HCT116 (cell line): ENCODE measurements at regions not wholly inside any gene's neighbourhood (a gene's known extent, or its start where the extent isn't known, plus 50 kb on each side); places are given as distances from the start of the nearest gene placed in this dataset.

ENCODE experiments used
- JUND ChIP-seq: IDR thresholded peaks from 2 replicates; pipeline ENCODE4 v1.6.1; 2012
- SRF ChIP-seq: IDR thresholded peaks from 2 replicates; pipeline ENCODE4 v1.6.1; 2012; ENCODE audit warnings: low read depth
- ZNF274 ChIP-seq: fragments of 200-500 bp; sonication (Bioruptor generic); IDR thresholded peaks from 2 replicates; pipeline ENCODE4 v1.6.1; 2014; ENCODE audit warnings: mild to moderate bottlenecking, low read depth, low read length, inconsistent platforms
- TF ChIP-seq, protein P1 (sequence below), 3 experiments: fragments of 200-600 bp in 1 of 3; sonication (generic) in 1 of 3; IDR thresholded peaks in 2 of 3; conservative IDR thresholded peaks in 1 of 3; 2 replicates each; pipeline ENCODE4 v1.5.1; 2012 to 2017; ENCODE audit warnings: low read depth in 2 of 3, low read length in 2 of 3, antibody characterized with exemption in 1 of 3, borderline replicate concordance in 1 of 3, control low read depth in 1 of 3, mild to moderate bottlenecking in 1 of 3, mixed read lengths in 1 of 3, mixed run types in 1 of 3, moderate library complexity in 1 of 3; ENCODE audit not compliant: insufficient read depth in 1 of 3

DNA sequence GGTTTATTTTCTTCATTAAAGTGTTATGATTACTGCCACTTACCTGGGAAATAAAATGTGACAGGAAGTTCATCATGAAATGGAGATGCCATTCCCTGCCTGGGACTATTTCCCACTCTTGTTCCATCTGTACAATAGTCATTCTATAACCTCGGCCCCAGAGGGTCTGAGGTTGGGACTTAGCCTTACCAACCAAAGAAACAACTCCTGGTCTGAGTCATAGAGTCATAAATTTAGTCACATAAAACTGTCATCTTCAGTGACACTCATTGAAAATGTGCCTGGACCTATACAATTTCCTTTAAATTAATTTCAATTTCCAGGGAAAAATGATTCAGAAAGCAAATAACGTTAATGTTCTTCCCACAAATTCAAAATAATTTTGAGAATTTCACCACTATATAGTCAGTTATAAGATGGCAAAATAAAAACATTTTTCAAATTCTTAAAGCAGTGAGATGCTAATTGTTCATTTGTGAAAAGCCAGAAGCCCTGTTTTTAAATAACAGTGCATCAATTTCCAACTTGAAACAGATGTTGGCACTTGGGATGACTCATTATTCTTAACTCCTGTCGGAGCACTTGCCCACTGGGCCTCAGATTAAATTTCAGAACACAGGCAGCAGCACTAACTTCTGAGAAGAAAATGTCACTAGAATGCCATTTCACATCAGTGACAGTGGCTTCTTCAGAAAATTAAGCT is 201.2 kb upstream of the SMLR1 start:
- TF ChIP-seq SRF: peak; percentile 5; the same call in 1 of the 2 replicates
- peak; percentile 64 for TF ChIP-seq JUND
- TF ChIP-seq ZNF274: no peak
- TF ChIP-seq, protein P1, sequence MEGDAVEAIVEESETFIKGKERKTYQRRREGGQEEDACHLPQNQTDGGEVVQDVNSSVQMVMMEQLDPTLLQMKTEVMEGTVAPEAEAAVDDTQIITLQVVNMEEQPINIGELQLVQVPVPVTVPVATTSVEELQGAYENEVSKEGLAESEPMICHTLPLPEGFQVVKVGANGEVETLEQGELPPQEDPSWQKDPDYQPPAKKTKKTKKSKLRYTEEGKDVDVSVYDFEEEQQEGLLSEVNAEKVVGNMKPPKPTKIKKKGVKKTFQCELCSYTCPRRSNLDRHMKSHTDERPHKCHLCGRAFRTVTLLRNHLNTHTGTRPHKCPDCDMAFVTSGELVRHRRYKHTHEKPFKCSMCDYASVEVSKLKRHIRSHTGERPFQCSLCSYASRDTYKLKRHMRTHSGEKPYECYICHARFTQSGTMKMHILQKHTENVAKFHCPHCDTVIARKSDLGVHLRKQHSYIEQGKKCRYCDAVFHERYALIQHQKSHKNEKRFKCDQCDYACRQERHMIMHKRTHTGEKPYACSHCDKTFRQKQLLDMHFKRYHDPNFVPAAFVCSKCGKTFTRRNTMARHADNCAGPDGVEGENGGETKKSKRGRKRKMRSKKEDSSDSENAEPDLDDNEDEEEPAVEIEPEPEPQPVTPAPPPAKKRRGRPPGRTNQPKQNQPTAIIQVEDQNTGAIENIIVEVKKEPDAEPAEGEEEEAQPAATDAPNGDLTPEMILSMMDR (IDR thresholded peaks at IDR 0.05 in 2 of 3, conservative IDR thresholded peaks at IDR 0.05 in 1 of 3; ENCODE audit: borderline replicate concordance in 1 of 3, insufficient read depth in 1 of 3, low read depth in 2 of 3, low read length in 2 of 3): no peak
